ENCODE measurements at regions not wholly inside any gene's neighbourhood (a gene's known extent, or its start where the extent isn't known, plus 50 kb on each side); places are given as distances from the start of the nearest gene placed in this dataset.

DNA sequence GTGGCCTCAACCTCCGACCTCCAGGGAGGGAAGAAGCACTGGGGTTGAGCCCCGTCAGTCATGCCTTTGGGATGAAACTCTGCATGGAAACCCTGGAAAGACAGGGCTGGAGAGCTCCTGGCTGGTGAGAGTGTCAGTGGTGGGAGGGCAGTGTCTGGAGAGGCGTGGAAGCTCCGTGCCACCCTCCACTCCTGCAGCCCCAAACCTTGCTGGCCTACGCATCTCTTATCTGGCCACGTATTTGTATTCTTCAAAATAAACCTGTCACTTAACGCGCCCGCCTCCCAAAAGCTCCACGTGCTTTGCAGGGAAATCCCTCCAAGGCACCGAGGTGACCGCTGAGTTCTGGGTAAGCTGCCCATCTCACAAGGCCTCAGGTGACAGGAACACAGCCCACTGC, 84.3 kb downstream of the TEX29 start:
- H3K4me2 ChIP-seq, result no peak overlapping the region
- no peaks in the 10 kb centered on the region for H3K4me1 ChIP-seq (replicated peaks; ENCODE audit: insufficient read depth)
- H3F3A ChIP-seq (ENCODE audit: insufficient read depth, low read depth), result no peaks in the 10 kb centered on the region
- peaks cover 100% of the 10 kb centered on the region for H3K27me3 ChIP-seq (ENCODE audit: insufficient read depth, low read depth)
- ChIA-PET POLR2A (ENCODE audit: unreplicated experiment) (no interaction called here), CTCF (no interaction called here)
- no peaks in the 10 kb centered on the region for H3K36me3 ChIP-seq (ENCODE audit: low read depth)
- DNase-seq, result no peak
- no TSS peak for BruUV-seq (replicated peaks)
- H2AFZ ChIP-seq, result no peak overlapping the region
- H3K9me3 ChIP-seq (ENCODE audit: insufficient read depth, low read depth), result no peaks in the 10 kb centered on the region
- intact Hi-C loops (cut with micrococcal nuclease; ENCODE audit: unreplicated experiment), result no loop called here
- H3K27ac ChIP-seq, result no peak overlapping the region
- no peaks in the 10 kb centered on the region for H3K9me2 ChIP-seq (ENCODE audit: insufficient read depth)
- no peaks in the 10 kb centered on the region for H3K79me2 ChIP-seq (ENCODE audit: low read depth)
- H3K4me3 ChIP-seq, result no peak overlapping the region
- no peaks in the 10 kb centered on the region for H4K20me1 ChIP-seq (ENCODE audit: insufficient read depth)
- TF ChIP-seq EZH2 (IDR thresholded peaks at IDR 0.05; ENCODE audit: low read depth), result no peak
- TF ChIP-seq, protein P1, sequence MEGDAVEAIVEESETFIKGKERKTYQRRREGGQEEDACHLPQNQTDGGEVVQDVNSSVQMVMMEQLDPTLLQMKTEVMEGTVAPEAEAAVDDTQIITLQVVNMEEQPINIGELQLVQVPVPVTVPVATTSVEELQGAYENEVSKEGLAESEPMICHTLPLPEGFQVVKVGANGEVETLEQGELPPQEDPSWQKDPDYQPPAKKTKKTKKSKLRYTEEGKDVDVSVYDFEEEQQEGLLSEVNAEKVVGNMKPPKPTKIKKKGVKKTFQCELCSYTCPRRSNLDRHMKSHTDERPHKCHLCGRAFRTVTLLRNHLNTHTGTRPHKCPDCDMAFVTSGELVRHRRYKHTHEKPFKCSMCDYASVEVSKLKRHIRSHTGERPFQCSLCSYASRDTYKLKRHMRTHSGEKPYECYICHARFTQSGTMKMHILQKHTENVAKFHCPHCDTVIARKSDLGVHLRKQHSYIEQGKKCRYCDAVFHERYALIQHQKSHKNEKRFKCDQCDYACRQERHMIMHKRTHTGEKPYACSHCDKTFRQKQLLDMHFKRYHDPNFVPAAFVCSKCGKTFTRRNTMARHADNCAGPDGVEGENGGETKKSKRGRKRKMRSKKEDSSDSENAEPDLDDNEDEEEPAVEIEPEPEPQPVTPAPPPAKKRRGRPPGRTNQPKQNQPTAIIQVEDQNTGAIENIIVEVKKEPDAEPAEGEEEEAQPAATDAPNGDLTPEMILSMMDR (conservative IDR thresholded peaks at IDR 0.05), result no peak

DNA sequence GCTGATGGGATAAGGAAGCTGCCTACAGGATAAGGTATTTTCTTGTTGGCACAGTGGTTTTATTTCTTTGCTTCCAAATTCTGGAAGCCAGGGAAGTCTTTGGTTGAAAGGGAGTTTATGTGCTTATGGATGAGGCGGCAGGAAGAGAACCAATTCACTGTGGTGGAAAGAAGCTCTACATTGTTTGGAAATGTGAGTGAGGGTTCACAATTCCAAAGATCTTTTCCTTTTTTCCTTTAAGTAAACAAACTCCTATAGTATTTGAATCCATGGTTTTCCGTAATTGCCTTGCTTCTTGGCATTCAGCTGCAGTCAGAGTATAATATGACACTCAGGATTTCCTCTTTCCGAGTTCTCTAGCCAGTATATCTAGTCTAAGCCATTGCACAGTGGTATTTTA, 86.2 kb downstream of the TEX29 start:
- Histone ChIP-seq H3K36me3 (ENCODE audit: low read depth) (no peaks in the 10 kb centered on the region), H3K79me2 (ENCODE audit: low read depth) (no peaks in the 10 kb centered on the region), H3K4me2 (no peak overlapping the region), H4K20me1 (ENCODE audit: insufficient read depth) (no peaks in the 10 kb centered on the region), H3K9me3 (ENCODE audit: insufficient read depth, low read depth) (no peaks in the 10 kb centered on the region), H3K27ac (no peak overlapping the region), H3K4me3 (no peak overlapping the region), H3K27me3 (ENCODE audit: insufficient read depth, low read depth) (peaks cover 100% of the 10 kb centered on the region), H3K9me2 (ENCODE audit: insufficient read depth) (no peaks in the 10 kb centered on the region), H3F3A (ENCODE audit: insufficient read depth, low read depth) (no peaks in the 10 kb centered on the region), H2AFZ (no peak overlapping the region), H3K4me1 (replicated peaks; ENCODE audit: insufficient read depth) (no peaks in the 10 kb centered on the region)
- ChIA-PET POLR2A (ENCODE audit: unreplicated experiment) (no interaction called here), CTCF (no interaction called here)
- no TSS peak for BruUV-seq (replicated peaks)
- intact Hi-C loops (cut with micrococcal nuclease; ENCODE audit: unreplicated experiment), result no loop called here
- TF ChIP-seq, protein P1 (conservative IDR thresholded peaks at IDR 0.05), result no peak
- TF ChIP-seq EZH2 (IDR thresholded peaks at IDR 0.05; ENCODE audit: low read depth), result no peak
- DNase-seq, result no peak

DNA sequence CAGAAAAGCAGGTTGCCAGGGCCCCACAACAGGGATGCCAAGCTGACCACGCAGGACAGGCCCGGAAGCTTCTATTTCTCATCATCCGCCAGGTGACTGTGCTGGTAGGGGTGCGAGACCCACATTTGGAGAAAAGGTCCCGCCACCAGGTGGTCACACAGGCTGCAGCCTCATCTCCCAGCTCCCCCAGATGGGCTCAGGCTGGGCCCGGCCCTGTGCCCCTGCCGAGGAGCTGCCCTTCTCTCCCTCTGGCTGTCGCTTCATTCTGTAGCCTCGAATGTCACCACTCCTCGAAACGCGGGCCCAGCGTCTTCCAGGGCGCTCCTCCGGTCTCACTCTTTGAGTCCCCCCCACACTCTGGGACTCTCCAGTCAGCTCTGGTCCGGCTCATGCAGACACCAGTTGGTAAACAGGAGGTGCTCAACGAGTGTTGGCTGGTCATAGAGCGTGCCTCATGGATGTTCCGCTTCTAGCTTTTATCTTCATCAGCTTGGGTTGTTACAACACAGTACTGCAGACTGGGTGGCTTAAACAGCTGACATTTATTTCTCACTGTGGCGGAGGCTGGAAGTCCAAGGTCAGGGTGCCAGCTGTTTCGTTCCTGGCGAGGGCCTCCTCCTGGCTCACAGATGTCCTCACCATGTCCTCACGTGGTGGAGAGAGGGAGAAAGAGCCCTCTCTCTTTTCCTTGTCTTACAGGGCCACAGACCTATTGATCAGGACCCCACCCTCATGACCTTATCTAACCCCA, 87.1 kb downstream of the TEX29 start:
- Histone ChIP-seq H3F3A (ENCODE audit: insufficient read depth, low read depth) (no peaks in the 10 kb centered on the region), H3K4me3 (no peak overlapping the region), H3K9me2 (ENCODE audit: insufficient read depth) (no peaks in the 10 kb centered on the region), H3K9me3 (ENCODE audit: insufficient read depth, low read depth) (no peaks in the 10 kb centered on the region), H3K4me2 (no peak overlapping the region), H3K79me2 (ENCODE audit: low read depth) (no peaks in the 10 kb centered on the region), H3K27me3 (ENCODE audit: insufficient read depth, low read depth) (peaks cover 100% of the 10 kb centered on the region), H4K20me1 (ENCODE audit: insufficient read depth) (no peaks in the 10 kb centered on the region), H3K27ac (no peak overlapping the region), H3K36me3 (ENCODE audit: low read depth) (no peaks in the 10 kb centered on the region), H2AFZ (no peak overlapping the region), H3K4me1 (replicated peaks; ENCODE audit: insufficient read depth) (no peaks in the 10 kb centered on the region)
- no TSS peak for BruUV-seq (replicated peaks)
- no peak for TF ChIP-seq EZH2 (IDR thresholded peaks at IDR 0.05; ENCODE audit: low read depth)
- TF ChIP-seq, protein P1 (conservative IDR thresholded peaks at IDR 0.05), result no peak
- intact Hi-C loops (cut with micrococcal nuclease; ENCODE audit: unreplicated experiment), result no loop called here
- ChIA-PET POLR2A (ENCODE audit: unreplicated experiment) (no interaction called here), CTCF (no interaction called here)
- no peak for DNase-seq

Data from PC-9 (cell line).